GM12878 (cell line): ENCODE measurements at regions not wholly inside any gene's neighbourhood (a gene's known extent, or its start where the extent isn't known, plus 50 kb on each side); places are given as distances from the start of the nearest gene placed in this dataset.

Experiments
- ATAC-seq: fragments of 200-7000 bp; cut with Tn5 transposase; 3 replicates; pipeline ENCODE4 v1.9.1; 2020; ENCODE audit warnings: mild to moderate bottlenecking, moderate library complexity
- BruUV-seq: library from RNA; stranded (reverse); fragments of 400-500 nt; replicated peaks from 2 replicates; lab custom pipeline; 2021; lab: Mats Ljungman, UMichigan
- CTCF ChIA-PET: fragments of 300-600 bp; sonication (Branson Sonifier 250); formaldehyde crosslinking; extraction: SDS; loops from one replicate; lab custom pipeline; 2021; ENCODE audit warnings: inconsistent platforms; lab: Yijun Ruan, JAX
- POLR2A ChIA-PET: fragments of 350-600 bp; formaldehyde crosslinking; extraction: SDS; loops from one replicate; lab custom pipeline; 2021; ENCODE audit warnings: inconsistent platforms; lab: Charles Lee
- RAD21 ChIA-PET: fragments of 300-600 bp; sonication (Branson Sonifier 250); formaldehyde crosslinking; loops from one replicate; lab custom pipeline; 2023; ENCODE audit warnings: antibody characterized with exemption; ENCODE audit not compliant: unreplicated experiment; lab: Charles Lee
- SMC1A ChIA-PET: fragments of 300-600 bp; sonication (Branson Sonifier 250); formaldehyde crosslinking; loops from one replicate; lab custom pipeline; 2023; ENCODE audit not compliant: unreplicated experiment, uncharacterized antibody; lab: Charles Lee
- DNase-seq: peaks from one replicate; pipeline ENCODE4 v3.0.0-alpha.2; 2011; ENCODE audit warnings: low read depth, low spot score
- FAIRE-seq: peaks from 3 replicates; lab custom pipeline; 2011; peaks lifted over from hg19 to GRCh38; lab: Jason Lieb, UNC
- H2AFZ ChIP-seq: 2 replicates; pipeline ENCODE4 v1.6.0; 2011; ENCODE audit warnings: low read depth, low read length, control low read depth; ENCODE audit not compliant: control insufficient read depth
- H3K27ac ChIP-seq: 2 replicates; pipeline ENCODE4 v1.5.1; 2011; ENCODE audit warnings: control low read depth; ENCODE audit not compliant: control insufficient read depth, insufficient read depth
- H3K27me3 ChIP-seq, 2 experiments: replicated peaks in 1 of 2; 2 replicates each; pipeline versions ENCODE4 v1.6.0 to v1.6.1; 2011; ENCODE audit warnings: low read length in 1 of 2; ENCODE audit not compliant: control insufficient read depth in 2 of 2, insufficient read depth in 2 of 2
- H3K36me3 ChIP-seq, 2 experiments: 2 replicates each; pipeline ENCODE4 v1.5.1; 2011; ENCODE audit warnings: low read length in 1 of 2; ENCODE audit not compliant: control insufficient read depth in 2 of 2, insufficient read depth in 2 of 2
- H3K4me1 ChIP-seq: 2 replicates; pipeline ENCODE4 v1.6.1; 2011; ENCODE audit warnings: mild to moderate bottlenecking, low read length, moderate library complexity, mixed read lengths; ENCODE audit not compliant: control insufficient read depth, insufficient read depth
- H3K4me2 ChIP-seq: 2 replicates; pipeline ENCODE4 v1.6.0; 2011; ENCODE audit warnings: control low read depth; ENCODE audit not compliant: control insufficient read depth, insufficient read depth
- H3K4me3 ChIP-seq: fragments of 200-600 bp; sonication (generic); 2 replicates; pipeline ENCODE4 v1.5.1; 2016
- H3K79me2 ChIP-seq: 2 replicates; pipeline ENCODE4 v1.6.0; 2011; ENCODE audit warnings: low read length; ENCODE audit not compliant: control insufficient read depth, insufficient read depth
- H3K9ac ChIP-seq: 2 replicates; pipeline ENCODE4 v1.8.0; 2011; ENCODE audit warnings: low read length, control low read depth, mixed read lengths; ENCODE audit not compliant: control insufficient read depth, insufficient read depth
- H3K9me3 ChIP-seq: replicated peaks from 3 replicates; pipeline ENCODE4 v1.5.1; 2011; ENCODE audit warnings: mild to moderate bottlenecking, low read length; ENCODE audit not compliant: control insufficient read depth, insufficient read depth
- H4K20me1 ChIP-seq: 2 replicates; pipeline ENCODE4 v1.6.0; 2011; ENCODE audit not compliant: control insufficient read depth, insufficient read depth
- RCOR1 ChIP-seq: conservative IDR thresholded peaks from 2 replicates; pipeline ENCODE4 v1.6.1; 2012; ENCODE audit warnings: low read depth, low read length, improper control_type of control experiment
- SP1 ChIP-seq: IDR thresholded peaks from one replicate; pipeline ENCODE4 v1.6.1; 2011; ENCODE audit warnings: low read depth, low read length
- STAT3 ChIP-seq: IDR thresholded peaks from 2 replicates; pipeline ENCODE4 v1.6.1; 2011; ENCODE audit warnings: low read depth, low read length, improper control_type of control experiment
- ZBTB4 ChIP-seq: fragments of 450-650 bp; formaldehyde crosslinking; IDR thresholded peaks from 2 replicates; pipeline ENCODE4 v1.4.0; 2022; ENCODE audit warnings: mild to moderate bottlenecking, moderate library complexity
- WGBS: methylation state at CpG from one replicate; pipeline ENCODE4 v1.1.6; 2016; ENCODE audit warnings: low lambda C conversion rate; ENCODE audit not compliant: insufficient replicate concordance, insufficient coverage; ENCODE audit errors: missing lambda C conversion rate; 5-methylcytosine and 5-hydroxymethylcytosine counted together
- in situ Hi-C: fragments of 300-500 bp; cut with MboI; formaldehyde crosslinking; loops from 9 replicates; pipeline ENCODE4 v1.14.3; 2018; ENCODE audit warnings: mixed read lengths
- intact Hi-C: fragments of 100-400 bp; cut with micrococcal nuclease; formaldehyde crosslinking; loops from one replicate; pipeline ENCODE4 v1.14.2; 2022; ENCODE audit not compliant: unreplicated experiment
- TF ChIP-seq, protein P1 (sequence below): fragments of 450-650 bp; IDR thresholded peaks from 2 replicates; pipeline ENCODE4 v1.6.1; 2018; ENCODE audit warnings: mild to moderate bottlenecking, low read depth, moderate library complexity; ENCODE audit not compliant: partially characterized antibody

DNA sequence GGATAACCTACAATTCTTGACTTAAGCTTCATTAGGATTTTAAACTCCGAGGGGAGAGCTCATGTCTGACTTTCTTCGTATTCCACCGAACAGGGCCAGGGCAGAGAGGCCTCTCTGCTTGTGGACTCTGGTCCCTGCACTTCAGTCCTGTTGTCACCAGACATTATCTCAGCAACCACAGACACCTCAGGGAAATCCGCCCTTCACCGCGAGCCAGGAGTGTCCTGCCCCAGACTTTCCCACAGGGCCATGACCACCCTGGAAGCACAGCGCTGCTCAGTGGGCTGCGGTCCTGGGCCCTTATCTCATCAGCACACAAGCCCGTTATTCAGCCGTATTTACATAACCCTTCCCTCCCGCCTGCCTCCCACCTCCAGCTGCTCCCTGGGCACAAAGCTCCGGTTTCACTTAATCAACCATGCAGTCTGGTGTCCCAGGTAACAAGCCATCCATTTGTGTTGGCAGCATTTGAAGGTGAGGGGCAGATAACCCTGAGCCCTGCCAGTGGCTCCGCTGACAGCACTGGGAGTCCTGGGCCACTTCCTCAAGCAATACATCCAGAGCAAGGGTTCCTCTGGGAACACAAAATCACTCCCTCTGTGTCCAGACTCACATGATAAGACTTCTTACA, 122.8 kb upstream of the RAB4A start:
- BruUV-seq: no TSS peak
- intact Hi-C loops (no loop called here), in situ Hi-C loops (no loop called here)
- ATAC-seq (no peak), DNase-seq (no peak), FAIRE-seq (no peak)
- ChIA-PET POLR2A (no interaction called here), SMC1A (no interaction called here), RAD21 (no interaction called here), CTCF (no interaction called here)
- Histone ChIP-seq H3K9ac (no peak overlapping the region), H3K4me3 (no peak overlapping the region), H3K27me3 (peaks cover 4 to 12% of the 10 kb centered on the region in 2 experiments; a peak in 3 of 4 replicates), H3K4me2 (no peak overlapping the region), H3K36me3 (no peaks in the 10 kb centered on the region), H3K79me2 (no peaks in the 10 kb centered on the region), H3K9me3 (no peaks in the 10 kb centered on the region), H3K4me1 (no peaks in the 10 kb centered on the region), H4K20me1 (no peaks in the 10 kb centered on the region), H3K27ac (no peak overlapping the region), H2AFZ (no peak overlapping the region)
- WGBS: 13% methylated on average over 13 of the region's 13 CpGs
- TF ChIP-seq STAT3: no peak
- TF ChIP-seq ZBTB4 (CRISPR knock-in tag): no peak
- no peak for TF ChIP-seq SP1
- TF ChIP-seq RCOR1: no peak
- TF ChIP-seq, protein P1, sequence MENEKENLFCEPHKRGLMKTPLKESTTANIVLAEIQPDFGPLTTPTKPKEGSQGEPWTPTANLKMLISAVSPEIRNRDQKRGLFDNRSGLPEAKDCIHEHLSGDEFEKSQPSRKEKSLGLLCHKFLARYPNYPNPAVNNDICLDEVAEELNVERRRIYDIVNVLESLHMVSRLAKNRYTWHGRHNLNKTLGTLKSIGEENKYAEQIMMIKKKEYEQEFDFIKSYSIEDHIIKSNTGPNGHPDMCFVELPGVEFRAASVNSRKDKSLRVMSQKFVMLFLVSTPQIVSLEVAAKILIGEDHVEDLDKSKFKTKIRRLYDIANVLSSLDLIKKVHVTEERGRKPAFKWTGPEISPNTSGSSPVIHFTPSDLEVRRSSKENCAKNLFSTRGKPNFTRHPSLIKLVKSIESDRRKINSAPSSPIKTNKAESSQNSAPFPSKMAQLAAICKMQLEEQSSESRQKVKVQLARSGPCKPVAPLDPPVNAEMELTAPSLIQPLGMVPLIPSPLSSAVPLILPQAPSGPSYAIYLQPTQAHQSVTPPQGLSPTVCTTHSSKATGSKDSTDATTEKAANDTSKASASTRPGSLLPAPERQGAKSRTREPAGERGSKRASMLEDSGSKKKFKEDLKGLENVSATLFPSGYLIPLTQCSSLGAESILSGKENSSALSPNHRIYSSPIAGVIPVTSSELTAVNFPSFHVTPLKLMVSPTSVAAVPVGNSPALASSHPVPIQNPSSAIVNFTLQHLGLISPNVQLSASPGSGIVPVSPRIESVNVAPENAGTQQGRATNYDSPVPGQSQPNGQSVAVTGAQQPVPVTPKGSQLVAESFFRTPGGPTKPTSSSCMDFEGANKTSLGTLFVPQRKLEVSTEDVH: no peak
